PFSK-1 (cell line): ENCODE measurements at regions not wholly inside any gene's neighbourhood (a gene's known extent, or its start where the extent isn't known, plus 50 kb on each side); places are given as distances from the start of the nearest gene placed in this dataset.

Source experiments
- FOXP2 ChIP-seq: optimal IDR thresholded peaks from 2 replicates; pipeline ENCODE3; 2011; ENCODE audit warnings: borderline replicate concordance, control low read depth, inconsistent platforms; ENCODE audit not compliant: insufficient read depth; ENCODE audit errors: extremely low read length, extremely low read depth
- POLR2AphosphoS5 ChIP-seq: IDR thresholded peaks from 2 replicates; pipeline ENCODE4 v1.6.1; 2012; ENCODE audit warnings: low read depth, mild to moderate bottlenecking, control low read depth, low read length, moderate library complexity
- SIN3A ChIP-seq: IDR thresholded peaks from 2 replicates; pipeline ENCODE4 v1.6.1; 2012; ENCODE audit warnings: mild to moderate bottlenecking, low read length, moderate library complexity, borderline replicate concordance; ENCODE audit not compliant: insufficient read depth
- TAF1 ChIP-seq: IDR thresholded peaks from 2 replicates; pipeline ENCODE4 v1.6.1; 2012; ENCODE audit warnings: low read length, control low read depth, borderline replicate concordance; ENCODE audit not compliant: insufficient read depth
- TF ChIP-seq, protein P1 (sequence below), 2 experiments: IDR thresholded peaks; 2 replicates each; pipeline versions ENCODE4 v1.6.1 to v1.8.0; 2011 to 2012; ENCODE audit warnings: low read depth in 2 of 2, low read length in 2 of 2, control low read depth in 1 of 2, inconsistent platforms in 1 of 2, mild to moderate bottlenecking in 1 of 2, moderate library complexity in 1 of 2; ENCODE audit not compliant: insufficient read depth in 1 of 2

DNA sequence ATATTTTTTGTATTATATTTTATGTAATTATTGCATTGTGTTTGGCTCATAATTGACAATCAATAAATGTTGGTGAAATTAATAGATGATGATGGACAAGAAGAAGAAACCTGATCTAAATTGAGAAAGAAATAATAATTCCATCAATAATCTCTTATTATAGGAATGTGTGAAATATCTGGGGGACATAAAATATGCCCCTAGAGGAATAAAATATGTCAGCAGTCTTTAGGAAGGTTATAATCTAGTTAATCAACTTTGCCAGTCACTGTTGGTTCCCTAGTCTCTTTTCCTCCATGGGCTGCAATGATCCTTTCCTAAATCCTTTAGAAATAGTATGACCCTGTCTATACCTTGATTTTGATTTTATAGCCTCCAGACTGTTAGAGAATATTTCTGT lies 549.7 kb upstream of the ADGRL4 start:
- no peak for TF ChIP-seq TAF1

- TF ChIP-seq, protein P1, sequence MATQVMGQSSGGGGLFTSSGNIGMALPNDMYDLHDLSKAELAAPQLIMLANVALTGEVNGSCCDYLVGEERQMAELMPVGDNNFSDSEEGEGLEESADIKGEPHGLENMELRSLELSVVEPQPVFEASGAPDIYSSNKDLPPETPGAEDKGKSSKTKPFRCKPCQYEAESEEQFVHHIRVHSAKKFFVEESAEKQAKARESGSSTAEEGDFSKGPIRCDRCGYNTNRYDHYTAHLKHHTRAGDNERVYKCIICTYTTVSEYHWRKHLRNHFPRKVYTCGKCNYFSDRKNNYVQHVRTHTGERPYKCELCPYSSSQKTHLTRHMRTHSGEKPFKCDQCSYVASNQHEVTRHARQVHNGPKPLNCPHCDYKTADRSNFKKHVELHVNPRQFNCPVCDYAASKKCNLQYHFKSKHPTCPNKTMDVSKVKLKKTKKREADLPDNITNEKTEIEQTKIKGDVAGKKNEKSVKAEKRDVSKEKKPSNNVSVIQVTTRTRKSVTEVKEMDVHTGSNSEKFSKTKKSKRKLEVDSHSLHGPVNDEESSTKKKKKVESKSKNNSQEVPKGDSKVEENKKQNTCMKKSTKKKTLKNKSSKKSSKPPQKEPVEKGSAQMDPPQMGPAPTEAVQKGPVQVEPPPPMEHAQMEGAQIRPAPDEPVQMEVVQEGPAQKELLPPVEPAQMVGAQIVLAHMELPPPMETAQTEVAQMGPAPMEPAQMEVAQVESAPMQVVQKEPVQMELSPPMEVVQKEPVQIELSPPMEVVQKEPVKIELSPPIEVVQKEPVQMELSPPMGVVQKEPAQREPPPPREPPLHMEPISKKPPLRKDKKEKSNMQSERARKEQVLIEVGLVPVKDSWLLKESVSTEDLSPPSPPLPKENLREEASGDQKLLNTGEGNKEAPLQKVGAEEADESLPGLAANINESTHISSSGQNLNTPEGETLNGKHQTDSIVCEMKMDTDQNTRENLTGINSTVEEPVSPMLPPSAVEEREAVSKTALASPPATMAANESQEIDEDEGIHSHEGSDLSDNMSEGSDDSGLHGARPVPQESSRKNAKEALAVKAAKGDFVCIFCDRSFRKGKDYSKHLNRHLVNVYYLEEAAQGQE (IDR thresholded peaks at IDR 0.05; ENCODE audit: insufficient read depth in 1 of 2, low read depth in 2 of 2, low read length in 2 of 2): no peak
- no peak for TF ChIP-seq FOXP2
- no peak for TF ChIP-seq SIN3A
- no peak for TF ChIP-seq TAF1
- TF ChIP-seq POLR2AphosphoS5: no peak
Measured at GRCh38 chr1:79554688-79555087, 548.2 kb upstream of the ADGRL4 start.

GRCh38 chr1:79551321-79551720 lies 544.8 kb upstream of the ADGRL4 start:
- TF ChIP-seq POLR2AphosphoS5: no peak
- no peak for TF ChIP-seq TAF1
- no peak for TF ChIP-seq FOXP2
- TF ChIP-seq SIN3A: no peak
- TF ChIP-seq, protein P1 (IDR thresholded peaks at IDR 0.05; ENCODE audit: insufficient read depth in 1 of 2, low read depth in 2 of 2, low read length in 2 of 2): no peak

DNA sequence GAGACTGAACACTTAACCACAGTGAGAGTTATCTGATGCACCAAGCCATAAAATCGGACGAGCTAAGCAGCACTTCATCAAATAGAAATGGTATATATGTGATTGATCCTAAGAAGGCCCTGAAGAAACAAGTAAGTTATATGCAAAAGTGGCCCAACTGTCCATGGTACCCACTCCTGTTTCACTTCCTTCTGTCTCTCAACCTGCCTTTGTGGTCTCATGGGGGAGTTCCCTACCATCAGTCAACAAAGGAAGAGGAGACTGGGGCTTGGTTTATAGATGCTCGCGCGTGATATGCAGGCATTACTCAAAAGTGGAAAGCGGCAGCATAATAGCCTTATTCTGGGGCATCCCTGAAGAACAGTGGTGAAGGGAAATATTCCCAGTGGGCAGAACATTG lies 543.9 kb upstream of the ADGRL4 start:
- TF ChIP-seq, protein P1 (IDR thresholded peaks at IDR 0.05; ENCODE audit: insufficient read depth in 1 of 2, low read depth in 2 of 2, low read length in 2 of 2): no peak
- TF ChIP-seq TAF1 (no peak), SIN3A (no peak), POLR2AphosphoS5 (no peak), FOXP2 (no peak)

DNA sequence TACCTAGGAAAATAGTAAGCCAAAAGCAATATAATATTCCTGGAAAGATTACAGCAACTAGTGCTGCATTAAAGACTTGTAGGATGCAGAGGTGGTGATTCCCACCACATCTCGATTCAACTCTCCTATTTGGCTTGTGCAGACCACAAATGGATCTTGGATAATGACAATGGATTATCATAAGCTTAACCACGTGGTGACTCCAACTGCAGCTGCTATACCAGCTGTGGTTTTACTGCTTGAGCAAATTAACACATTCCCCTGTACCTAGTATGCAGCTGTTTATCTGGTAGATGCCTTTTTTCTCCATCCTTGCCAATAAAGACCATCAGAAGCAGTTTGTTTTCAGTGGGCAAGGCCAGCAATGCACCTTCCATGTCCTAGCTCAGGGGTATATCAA lies 542.7 kb upstream of the ADGRL4 start:
- no peak for TF ChIP-seq SIN3A
- TF ChIP-seq POLR2AphosphoS5: no peak
- TF ChIP-seq, protein P1 (IDR thresholded peaks at IDR 0.05; ENCODE audit: insufficient read depth in 1 of 2, low read depth in 2 of 2, low read length in 2 of 2): no peak
- TF ChIP-seq TAF1: no peak
- TF ChIP-seq FOXP2: no peak
